HL-60 (cell line): ENCODE measurements at regions not wholly inside any gene's neighbourhood (a gene's known extent, or its start where the extent isn't known, plus 50 kb on each side); places are given as distances from the start of the nearest gene placed in this dataset.
"Not testable (repeated sequence)": the region's sequence is repeated elsewhere in the genome, so short reads cannot be mapped to it uniquely, and the experiment has no call there.

Experiments used
- GABPA ChIP-seq: IDR thresholded peaks from 2 replicates; pipeline ENCODE4 v1.6.1; 2012; ENCODE audit warnings: low read depth
- TF ChIP-seq, protein P1 (sequence below): IDR thresholded peaks from one replicate; pipeline ENCODE4 v1.5.1; 2011; ENCODE audit warnings: low read length, control low read depth, inconsistent platforms; ENCODE audit not compliant: insufficient read depth

DNA sequence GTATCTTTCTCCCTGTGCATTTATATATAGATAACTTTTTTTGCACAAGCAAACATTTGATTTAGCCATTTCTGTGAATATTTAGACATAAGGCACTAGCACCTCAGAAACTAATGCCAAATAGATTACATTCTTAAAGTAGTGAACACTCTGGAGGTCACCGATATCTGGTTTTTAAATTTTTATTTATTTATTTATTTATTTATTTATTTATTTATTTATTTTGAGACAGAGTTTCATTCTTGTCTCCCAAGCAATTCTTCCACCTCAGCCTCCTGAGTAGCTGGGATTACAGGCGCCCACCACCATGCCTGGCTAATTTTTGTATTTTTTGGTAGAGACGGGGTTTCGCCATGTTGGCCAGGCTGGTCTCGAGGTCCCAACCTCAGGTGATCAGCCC is 67.9 kb upstream of the FST start:
- TF ChIP-seq GABPA, result not testable (repeated sequence)
- TF ChIP-seq, protein P1, sequence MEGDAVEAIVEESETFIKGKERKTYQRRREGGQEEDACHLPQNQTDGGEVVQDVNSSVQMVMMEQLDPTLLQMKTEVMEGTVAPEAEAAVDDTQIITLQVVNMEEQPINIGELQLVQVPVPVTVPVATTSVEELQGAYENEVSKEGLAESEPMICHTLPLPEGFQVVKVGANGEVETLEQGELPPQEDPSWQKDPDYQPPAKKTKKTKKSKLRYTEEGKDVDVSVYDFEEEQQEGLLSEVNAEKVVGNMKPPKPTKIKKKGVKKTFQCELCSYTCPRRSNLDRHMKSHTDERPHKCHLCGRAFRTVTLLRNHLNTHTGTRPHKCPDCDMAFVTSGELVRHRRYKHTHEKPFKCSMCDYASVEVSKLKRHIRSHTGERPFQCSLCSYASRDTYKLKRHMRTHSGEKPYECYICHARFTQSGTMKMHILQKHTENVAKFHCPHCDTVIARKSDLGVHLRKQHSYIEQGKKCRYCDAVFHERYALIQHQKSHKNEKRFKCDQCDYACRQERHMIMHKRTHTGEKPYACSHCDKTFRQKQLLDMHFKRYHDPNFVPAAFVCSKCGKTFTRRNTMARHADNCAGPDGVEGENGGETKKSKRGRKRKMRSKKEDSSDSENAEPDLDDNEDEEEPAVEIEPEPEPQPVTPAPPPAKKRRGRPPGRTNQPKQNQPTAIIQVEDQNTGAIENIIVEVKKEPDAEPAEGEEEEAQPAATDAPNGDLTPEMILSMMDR, result not testable (repeated sequence)
